ENCODE measurements at regions not wholly inside any gene's neighbourhood (a gene's known extent, or its start where the extent isn't known, plus 50 kb on each side); places are given as distances from the start of the nearest gene placed in this dataset.

- H3K4me2 ChIP-seq (ENCODE audit: low read length): no peak overlapping the region
- H3K27ac ChIP-seq (ENCODE audit: low read depth, low read length, poor library complexity, severe bottlenecking): no peak overlapping the region
- H3K79me2 ChIP-seq (ENCODE audit: insufficient read depth, low read length): no peaks in the 10 kb centered on the region
- no peak overlapping the region for H3K4me3 ChIP-seq (ENCODE audit: low read depth, low read length, poor library complexity, severe bottlenecking)
- H3K4me1 ChIP-seq (ENCODE audit: insufficient read depth, low read length, severe bottlenecking): no peaks in the 10 kb centered on the region
- peaks cover 2% of the 10 kb centered on the region; the same call in 1 of the 2 replicates for H3K27me3 ChIP-seq (ENCODE audit: insufficient read depth, low read length)
- no peak for TF ChIP-seq CTCF (IDR thresholded peaks at IDR 0.05; ENCODE audit: low read length)
- TF ChIP-seq EZH2 (IDR thresholded peaks at IDR 0.05; ENCODE audit: borderline replicate concordance, low read length): no peak
- no peaks in the 10 kb centered on the region for H3K36me3 ChIP-seq (ENCODE audit: insufficient read depth, low read length)
- no peaks in the 10 kb centered on the region for H3K9me3 ChIP-seq (ENCODE audit: low read length)
- no peak overlapping the region for H3K9ac ChIP-seq (ENCODE audit: low read length)
- H2AFZ ChIP-seq (ENCODE audit: low read length): no peak overlapping the region
- no peaks in the 10 kb centered on the region for H3K9me2 ChIP-seq (ENCODE audit: low read depth, low read length)
- no peaks in the 10 kb centered on the region for H3F3A ChIP-seq (ENCODE audit: insufficient read depth, low read length)
- no peaks in the 10 kb centered on the region for H4K20me1 ChIP-seq (ENCODE audit: insufficient read depth, low read length)
Measured at GRCh38 chr10:117748058-117748457, 205.5 kb downstream of the EMX2 start.

- H3K4me2 ChIP-seq (ENCODE audit: low read length): no peak overlapping the region
- H3K9me2 ChIP-seq (ENCODE audit: low read depth, low read length): no peaks in the 10 kb centered on the region
- no peaks in the 10 kb centered on the region for H3K27me3 ChIP-seq (ENCODE audit: insufficient read depth, low read length)
- no peaks in the 10 kb centered on the region for H3K4me1 ChIP-seq (ENCODE audit: insufficient read depth, low read length, severe bottlenecking)
- no peak overlapping the region for H3K27ac ChIP-seq (ENCODE audit: low read depth, low read length, poor library complexity, severe bottlenecking)
- no peak overlapping the region for H3K9ac ChIP-seq (ENCODE audit: low read length)
- no peak overlapping the region for H3K4me3 ChIP-seq (ENCODE audit: low read depth, low read length, poor library complexity, severe bottlenecking)
- no peak overlapping the region for H2AFZ ChIP-seq (ENCODE audit: low read length)
- H3K36me3 ChIP-seq (ENCODE audit: insufficient read depth, low read length): no peaks in the 10 kb centered on the region
- H3F3A ChIP-seq (ENCODE audit: insufficient read depth, low read length): no peaks in the 10 kb centered on the region
- H3K79me2 ChIP-seq (ENCODE audit: insufficient read depth, low read length): no peaks in the 10 kb centered on the region
- no peaks in the 10 kb centered on the region for H4K20me1 ChIP-seq (ENCODE audit: insufficient read depth, low read length)
- TF ChIP-seq CTCF (IDR thresholded peaks at IDR 0.05; ENCODE audit: low read length) (no peak), EZH2 (IDR thresholded peaks at IDR 0.05; ENCODE audit: borderline replicate concordance, low read length) (no peak)
- no peaks in the 10 kb centered on the region for H3K9me3 ChIP-seq (ENCODE audit: low read length)
Measured at GRCh38 chr10:117750616-117751015, 208.1 kb downstream of the EMX2 start.

GRCh38 chr10:117751259-117751658, 208.7 kb downstream of the EMX2 start:
- Histone ChIP-seq H3F3A (ENCODE audit: insufficient read depth, low read length) (no peaks in the 10 kb centered on the region), H3K4me1 (ENCODE audit: insufficient read depth, low read length, severe bottlenecking) (no peaks in the 10 kb centered on the region), H4K20me1 (ENCODE audit: insufficient read depth, low read length) (no peaks in the 10 kb centered on the region), H3K4me3 (ENCODE audit: low read depth, low read length, poor library complexity, severe bottlenecking) (no peak overlapping the region), H3K9ac (ENCODE audit: low read length) (no peak overlapping the region), H3K36me3 (ENCODE audit: insufficient read depth, low read length) (no peaks in the 10 kb centered on the region), H3K9me3 (ENCODE audit: low read length) (no peaks in the 10 kb centered on the region), H2AFZ (ENCODE audit: low read length) (no peak overlapping the region), H3K79me2 (ENCODE audit: insufficient read depth, low read length) (no peaks in the 10 kb centered on the region), H3K27ac (ENCODE audit: low read depth, low read length, poor library complexity, severe bottlenecking) (no peak overlapping the region), H3K9me2 (ENCODE audit: low read depth, low read length) (no peaks in the 10 kb centered on the region), H3K4me2 (ENCODE audit: low read length) (no peak overlapping the region), H3K27me3 (ENCODE audit: insufficient read depth, low read length) (no peaks in the 10 kb centered on the region)
- TF ChIP-seq CTCF (IDR thresholded peaks at IDR 0.05; ENCODE audit: low read length) (no peak), EZH2 (IDR thresholded peaks at IDR 0.05; ENCODE audit: borderline replicate concordance, low read length) (no peak)

Data from OCI-LY1 (cell line).